D721Med (cell line): ENCODE measurements at regions not wholly inside any gene's neighbourhood (a gene's known extent, or its start where the extent isn't known, plus 50 kb on each side); places are given as distances from the start of the nearest gene placed in this dataset.

Experiments
- DNase-seq: peaks from one replicate; pipeline ENCODE4 v3.0.0; 2011; ENCODE audit warnings: low spot score; ENCODE audit not compliant: insufficient read length
- FAIRE-seq: peaks from 2 replicates; lab custom pipeline; 2011; peaks lifted over from hg19 to GRCh38; lab: Jason Lieb, UNC
- CTCF ChIP-seq: IDR thresholded peaks from 2 replicates; pipeline ENCODE4 v1.5.1; 2012; ENCODE audit warnings: mild to moderate bottlenecking, control low read depth; ENCODE audit not compliant: insufficient read depth; ENCODE audit errors: missing control alignments

GRCh38 chr6:112457886-112458285, 110.8 kb downstream of the RFPL4B start:
- FAIRE-seq (no peak), DNase-seq (no peak)

GRCh38 chr6:112459758-112460304, 112.7 kb downstream of the RFPL4B start:
- no peak for FAIRE-seq
- no peak for TF ChIP-seq CTCF
- no peak for DNase-seq

More at GRCh38 chr6:112457886-112458285, 110.8 kb downstream of the RFPL4B start:
- no peak for TF ChIP-seq CTCF

GRCh38 chr6:112464901-112465665, 118.0 kb downstream of the RFPL4B start:
- TF ChIP-seq CTCF: no peak
- FAIRE-seq: no peak
- no peak for DNase-seq

- DNase-seq (no peak), FAIRE-seq (no peak)
- no peak for TF ChIP-seq CTCF
These were observed 119.4 kb downstream of the RFPL4B start for GRCh38 chr6:112466373-112467151.

DNA sequence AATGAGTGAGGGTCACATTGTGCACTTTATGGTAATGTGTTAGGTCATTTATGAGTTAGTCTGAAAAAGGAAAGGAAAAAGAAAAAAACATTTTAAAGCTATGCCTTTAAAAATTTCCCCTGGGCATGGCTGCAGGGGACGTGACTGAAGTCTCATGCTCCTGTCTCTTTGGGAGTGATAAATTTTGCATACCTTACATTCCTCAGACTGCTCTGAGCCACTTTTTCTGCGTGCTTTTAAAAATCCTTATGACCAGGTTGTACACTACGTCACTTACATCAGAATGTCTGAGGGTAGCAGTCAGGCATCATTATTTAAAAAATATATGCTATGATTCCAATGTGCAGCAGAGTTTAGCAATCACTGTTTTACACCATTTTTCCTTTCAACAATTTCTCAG, 121.2 kb downstream of the RFPL4B start:
- TF ChIP-seq CTCF: no peak
- FAIRE-seq: no peak
- no peak for DNase-seq

GRCh38 chr6:112469306-112469705, 122.2 kb downstream of the RFPL4B start:
- FAIRE-seq (no peak), DNase-seq (no peak)
- TF ChIP-seq CTCF: no peak
